GM21529 (cell line): ENCODE measurements at regions not wholly inside any gene's neighbourhood (a gene's known extent, or its start where the extent isn't known, plus 50 kb on each side); places are given as distances from the start of the nearest gene placed in this dataset.
"Not testable (repeated sequence)": the region's sequence is repeated elsewhere in the genome, so short reads cannot be mapped to it uniquely, and the experiment has no call there.

Source experiments
- ATAC-seq: cut with Tn5 transposase; IDR thresholded peaks from one replicate; pipeline ENCODE4 v1.9.1; 2021; ENCODE audit not compliant: unreplicated experiment

GRCh38 chr15:96213045-96213444, 117.5 kb upstream of the NR2F2 start:
- ATAC-seq, result no peak

- no peak for ATAC-seq
Measured at GRCh38 chr15:96213896-96214295, 116.6 kb upstream of the NR2F2 start.

- ATAC-seq, result not testable (repeated sequence)
Measured at GRCh38 chr15:96216481-96216880, 114.0 kb upstream of the NR2F2 start.

GRCh38 chr15:96217983-96218382, 112.5 kb upstream of the NR2F2 start:
- ATAC-seq, result no peak

GRCh38 chr15:96218623-96219455, 111.7 kb upstream of the NR2F2 start:
- no peak for ATAC-seq

- no peak for ATAC-seq
Measured at GRCh38 chr15:96219681-96220080, 110.8 kb upstream of the NR2F2 start.

- no peak for ATAC-seq
Measured at GRCh38 chr15:96220657-96221056, 109.8 kb upstream of the NR2F2 start.

GRCh38 chr15:96222981-96223380, 107.5 kb upstream of the NR2F2 start:
- no peak for ATAC-seq

GRCh38 chr15:96223939-96224338, 106.6 kb upstream of the NR2F2 start:
- ATAC-seq, result no peak

- ATAC-seq, result no peak
Measured at GRCh38 chr15:96225642-96226259, 104.7 kb upstream of the NR2F2 start.

- no peak for ATAC-seq
Measured at GRCh38 chr15:96230526-96231181, 99.8 kb upstream of the NR2F2 start.

- no peak for ATAC-seq
Measured at GRCh38 chr15:96232335-96232734, 98.2 kb upstream of the NR2F2 start.

- ATAC-seq, result no peak
Measured at GRCh38 chr15:96234109-96234892, 96.2 kb upstream of the NR2F2 start.

- no peak for ATAC-seq
Measured at GRCh38 chr15:96237002-96237401, 93.5 kb upstream of the NR2F2 start.

- no peak for ATAC-seq
Measured at GRCh38 chr15:96242761-96243160, 87.7 kb upstream of the NR2F2 start.

GRCh38 chr15:96243701-96244100, 86.8 kb upstream of the NR2F2 start:
- no peak for ATAC-seq

GRCh38 chr15:96245252-96245651, 85.2 kb upstream of the NR2F2 start:
- ATAC-seq, result no peak

- ATAC-seq, result no peak
Measured at GRCh38 chr15:96246057-96246456, 84.4 kb upstream of the NR2F2 start.

GRCh38 chr15:96247621-96248305, 82.7 kb upstream of the NR2F2 start:
- no peak for ATAC-seq

- ATAC-seq, result no peak
Measured at GRCh38 chr15:96252148-96252547, 78.4 kb upstream of the NR2F2 start.
